ENCODE measurements at regions not wholly inside any gene's neighbourhood (a gene's known extent, or its start where the extent isn't known, plus 50 kb on each side); places are given as distances from the start of the nearest gene placed in this dataset.

- no peak for DNase-seq
Measured at GRCh38 chr3:177516158-177517011, 319.1 kb upstream of the TBL1XR1 start.

- DNase-seq, result no peak
Measured at GRCh38 chr3:177517906-177518305, 320.6 kb upstream of the TBL1XR1 start.

- DNase-seq, result no peak
Measured at GRCh38 chr3:177519588-177519987, 322.3 kb upstream of the TBL1XR1 start.

- no peak for DNase-seq
Measured at GRCh38 chr3:177521305-177521704, 324.0 kb upstream of the TBL1XR1 start.

GRCh38 chr3:177522051-177522450 is 324.8 kb upstream of the TBL1XR1 start:
- DNase-seq, result no peak

- DNase-seq, result no peak
Measured at GRCh38 chr3:177523067-177523675, 325.9 kb upstream of the TBL1XR1 start.

GRCh38 chr3:177523872-177524438 is 326.7 kb upstream of the TBL1XR1 start:
- no peak for DNase-seq

- no peak for DNase-seq
Measured at GRCh38 chr3:177524742-177525141, 327.5 kb upstream of the TBL1XR1 start.

- no peak for DNase-seq
Measured at GRCh38 chr3:177525414-177525813, 328.1 kb upstream of the TBL1XR1 start.

GRCh38 chr3:177525987-177526712 is 328.9 kb upstream of the TBL1XR1 start:
- no peak for DNase-seq

- no peak for DNase-seq
Measured at GRCh38 chr3:177527182-177527581, 329.9 kb upstream of the TBL1XR1 start.

- no peak for DNase-seq
Measured at GRCh38 chr3:177528306-177529070, 331.2 kb upstream of the TBL1XR1 start.

GRCh38 chr3:177529071-177529550 is 331.8 kb upstream of the TBL1XR1 start:
- DNase-seq, result no peak

- DNase-seq, result no peak
Measured at GRCh38 chr3:177529716-177530335, 332.5 kb upstream of the TBL1XR1 start.

- no peak for DNase-seq
Measured at GRCh38 chr3:177530908-177531307, 333.6 kb upstream of the TBL1XR1 start.

GRCh38 chr3:177536873-177537272 is 339.6 kb upstream of the TBL1XR1 start:
- DNase-seq, result no peak

- DNase-seq, result no peak
Measured at GRCh38 chr3:177537612-177538011, 340.3 kb upstream of the TBL1XR1 start.

- DNase-seq, result no peak
Measured at GRCh38 chr3:177538048-177538749, 340.9 kb upstream of the TBL1XR1 start.

GRCh38 chr3:177538750-177539730 is 341.8 kb upstream of the TBL1XR1 start:
- no peak for DNase-seq

GRCh38 chr3:177541541-177541940 is 344.3 kb upstream of the TBL1XR1 start:
- no peak for DNase-seq

All from activated CD4-positive, CD25-positive, alpha-beta regulatory T cell (primary cell).